ENCODE measurements at regions not wholly inside any gene's neighbourhood (a gene's known extent, or its start where the extent isn't known, plus 50 kb on each side); places are given as distances from the start of the nearest gene placed in this dataset.

GRCh38 chr18:67421651-67422050, 94.9 kb downstream of the DSEL start:
- TF ChIP-seq CTCF (IDR thresholded peaks at IDR 0.05 in 4 of 5, conservative IDR thresholded peaks at IDR 0.05 in 1 of 5): no peak
- TF ChIP-seq POLR2A (IDR thresholded peaks at IDR 0.05): no peak

All from gastrocnemius medialis (tissue), 4 donors.